ENCODE measurements at regions not wholly inside any gene's neighbourhood (a gene's known extent, or its start where the extent isn't known, plus 50 kb on each side); places are given as distances from the start of the nearest gene placed in this dataset.
A peak's percentile ranks its signal among the peaks of the same experiment; 100 is the strongest.

- TF ChIP-seq NRL (CRISPR knock-in tag; IDR thresholded peaks at IDR 0.05; ENCODE audit: borderline replicate concordance) (no peak), TBX2 (CRISPR knock-in tag; IDR thresholded peaks at IDR 0.05; ENCODE audit: borderline replicate concordance) (no peak; the same call in 1 of the 2 replicates), MED1 (CRISPR knock-in tag; IDR thresholded peaks at IDR 0.05) (no peak), IRF1 (CRISPR knock-in tag; IDR thresholded peaks at IDR 0.05; ENCODE audit: low read depth) (no peak), E2F5 (CRISPR knock-in tag; conservative IDR thresholded peaks at IDR 0.05) (no peak), TCF7 (IDR thresholded peaks at IDR 0.05; ENCODE audit: low read depth) (peak; percentile 69), ZNF17 (CRISPR knock-in tag; IDR thresholded peaks at IDR 0.05) (no peak), DNMT1 (CRISPR knock-in tag; IDR thresholded peaks at IDR 0.05) (no peak), SMYD3 (CRISPR knock-in tag; IDR thresholded peaks at IDR 0.05) (no peak), ZKSCAN8 (CRISPR knock-in tag; IDR thresholded peaks at IDR 0.05; ENCODE audit: borderline replicate concordance) (no peak), ZNF501 (CRISPR knock-in tag; IDR thresholded peaks at IDR 0.05) (no peak), TCF12 (IDR thresholded peaks at IDR 0.05) (no peak), TCF12 (CRISPR knock-in tag; IDR thresholded peaks at IDR 0.05) (no peak), AHR (CRISPR knock-in tag; IDR thresholded peaks at IDR 0.05) (no peak), TEAD3 (CRISPR knock-in tag; optimal IDR thresholded peaks at IDR 0.05; ENCODE audit: borderline replicate concordance) (peak; percentile 57), TERF1 (CRISPR knock-in tag; IDR thresholded peaks at IDR 0.05) (no peak), MTA3 (CRISPR knock-in tag; IDR thresholded peaks at IDR 0.05) (no peak), ZNF431 (CRISPR knock-in tag; IDR thresholded peaks at IDR 0.05; ENCODE audit: borderline replicate concordance, low read depth) (no peak), MLX (CRISPR knock-in tag; IDR thresholded peaks at IDR 0.05) (no peak), PPARG (CRISPR knock-in tag; conservative IDR thresholded peaks at IDR 0.05) (0 out of 2 replicates have a peak, but pooled peaks have one; percentile 52), RNF2 (conservative IDR thresholded peaks at IDR 0.05; ENCODE audit: low read depth) (no peak)
- TF ChIP-seq, protein P1, sequence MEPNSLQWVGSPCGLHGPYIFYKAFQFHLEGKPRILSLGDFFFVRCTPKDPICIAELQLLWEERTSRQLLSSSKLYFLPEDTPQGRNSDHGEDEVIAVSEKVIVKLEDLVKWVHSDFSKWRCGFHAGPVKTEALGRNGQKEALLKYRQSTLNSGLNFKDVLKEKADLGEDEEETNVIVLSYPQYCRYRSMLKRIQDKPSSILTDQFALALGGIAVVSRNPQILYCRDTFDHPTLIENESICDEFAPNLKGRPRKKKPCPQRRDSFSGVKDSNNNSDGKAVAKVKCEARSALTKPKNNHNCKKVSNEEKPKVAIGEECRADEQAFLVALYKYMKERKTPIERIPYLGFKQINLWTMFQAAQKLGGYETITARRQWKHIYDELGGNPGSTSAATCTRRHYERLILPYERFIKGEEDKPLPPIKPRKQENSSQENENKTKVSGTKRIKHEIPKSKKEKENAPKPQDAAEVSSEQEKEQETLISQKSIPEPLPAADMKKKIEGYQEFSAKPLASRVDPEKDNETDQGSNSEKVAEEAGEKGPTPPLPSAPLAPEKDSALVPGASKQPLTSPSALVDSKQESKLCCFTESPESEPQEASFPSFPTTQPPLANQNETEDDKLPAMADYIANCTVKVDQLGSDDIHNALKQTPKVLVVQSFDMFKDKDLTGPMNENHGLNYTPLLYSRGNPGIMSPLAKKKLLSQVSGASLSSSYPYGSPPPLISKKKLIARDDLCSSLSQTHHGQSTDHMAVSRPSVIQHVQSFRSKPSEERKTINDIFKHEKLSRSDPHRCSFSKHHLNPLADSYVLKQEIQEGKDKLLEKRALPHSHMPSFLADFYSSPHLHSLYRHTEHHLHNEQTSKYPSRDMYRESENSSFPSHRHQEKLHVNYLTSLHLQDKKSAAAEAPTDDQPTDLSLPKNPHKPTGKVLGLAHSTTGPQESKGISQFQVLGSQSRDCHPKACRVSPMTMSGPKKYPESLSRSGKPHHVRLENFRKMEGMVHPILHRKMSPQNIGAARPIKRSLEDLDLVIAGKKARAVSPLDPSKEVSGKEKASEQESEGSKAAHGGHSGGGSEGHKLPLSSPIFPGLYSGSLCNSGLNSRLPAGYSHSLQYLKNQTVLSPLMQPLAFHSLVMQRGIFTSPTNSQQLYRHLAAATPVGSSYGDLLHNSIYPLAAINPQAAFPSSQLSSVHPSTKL (CRISPR knock-in tag; IDR thresholded peaks at IDR 0.05), result peak; percentile 91
These were observed 257.6 kb upstream of the STT3B start (continued) for GRCh38 chr3:31275038-31275572.

All from HepG2 (cell line).